NCI-H748 (cell line): ENCODE measurements at regions not wholly inside any gene's neighbourhood (a gene's known extent, or its start where the extent isn't known, plus 50 kb on each side); places are given as distances from the start of the nearest gene placed in this dataset.
"Not testable (repeated sequence)": the region's sequence is repeated elsewhere in the genome, so short reads cannot be mapped to it uniquely, and the experiment has no call there.

Source experiments
- DNase-seq: peaks from one replicate; lab custom pipeline; 2025; ENCODE audit not compliant: unreplicated experiment; lab: John Stamatoyannopoulos, UW

GRCh38 chr5:39670391-39670790 lies 245.6 kb upstream of the DAB2 start:
- no peak for DNase-seq

- DNase-seq: no peak
These were observed 244.2 kb upstream of the DAB2 start for GRCh38 chr5:39668980-39669379.

- peak; percentile 67 for DNase-seq
These were observed 240.5 kb upstream of the DAB2 start for GRCh38 chr5:39665328-39665727.

- DNase-seq: no peak
These were observed 238.2 kb upstream of the DAB2 start for GRCh38 chr5:39662945-39663344.

- no peak for DNase-seq
These were observed 236.4 kb upstream of the DAB2 start for GRCh38 chr5:39661026-39661779.

- no peak for DNase-seq
These were observed 235.2 kb upstream of the DAB2 start for GRCh38 chr5:39660020-39660419.

- no peak for DNase-seq
These were observed 234.1 kb upstream of the DAB2 start for GRCh38 chr5:39658866-39659265.

GRCh38 chr5:39657943-39658342 lies 233.2 kb upstream of the DAB2 start:
- DNase-seq: no peak

- no peak for DNase-seq
These were observed 231.8 kb upstream of the DAB2 start for GRCh38 chr5:39656600-39656999.

GRCh38 chr5:39654715-39655114 lies 229.9 kb upstream of the DAB2 start:
- no peak for DNase-seq

GRCh38 chr5:39652481-39652880 lies 227.7 kb upstream of the DAB2 start:
- DNase-seq: not testable (repeated sequence)

DNA sequence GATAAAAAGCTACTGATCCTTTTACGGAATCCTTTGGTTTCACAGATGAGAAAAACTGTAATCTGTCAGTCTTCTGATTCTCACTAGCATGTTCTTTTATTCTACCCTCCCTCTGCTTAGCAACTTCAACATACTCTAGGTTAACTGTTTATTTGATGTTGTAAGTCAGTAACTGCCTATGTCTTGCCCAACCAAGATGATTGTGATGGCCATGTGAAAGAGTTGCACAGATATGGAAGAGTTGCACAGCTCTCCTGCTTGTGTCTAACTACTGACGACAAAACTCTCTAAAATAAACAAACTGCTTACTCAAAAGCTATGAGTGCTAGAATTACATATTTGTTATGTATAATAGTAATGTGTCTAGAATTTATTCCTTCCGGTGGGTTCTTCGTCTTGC lies 227.3 kb upstream of the DAB2 start:
- DNase-seq: no peak

GRCh38 chr5:39650008-39650762 lies 225.4 kb upstream of the DAB2 start:
- no peak for DNase-seq

DNA sequence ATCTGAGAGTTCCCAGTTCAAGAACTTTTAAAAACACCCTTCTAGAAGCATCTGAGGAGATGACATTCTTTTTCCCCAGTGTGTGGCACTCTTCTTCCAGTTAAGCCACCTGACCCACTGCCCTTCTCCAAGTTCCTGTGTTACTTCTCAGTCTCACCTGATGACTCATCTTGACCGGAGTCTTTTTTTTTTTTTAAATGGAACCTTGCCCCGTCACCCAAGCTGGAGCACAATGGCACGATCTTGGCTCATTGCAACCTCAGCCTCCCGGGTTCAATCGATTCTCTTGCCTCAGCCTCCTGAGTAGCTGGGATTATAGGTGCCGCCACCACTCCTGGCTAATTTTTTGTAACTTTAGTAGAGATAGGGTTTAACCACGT lies 224.1 kb upstream of the DAB2 start:
- DNase-seq: no peak

- DNase-seq: no peak
These were observed 223.5 kb upstream of the DAB2 start for GRCh38 chr5:39648085-39648847.

- no peak for DNase-seq
These were observed 215.8 kb upstream of the DAB2 start for GRCh38 chr5:39640552-39640951.

DNA sequence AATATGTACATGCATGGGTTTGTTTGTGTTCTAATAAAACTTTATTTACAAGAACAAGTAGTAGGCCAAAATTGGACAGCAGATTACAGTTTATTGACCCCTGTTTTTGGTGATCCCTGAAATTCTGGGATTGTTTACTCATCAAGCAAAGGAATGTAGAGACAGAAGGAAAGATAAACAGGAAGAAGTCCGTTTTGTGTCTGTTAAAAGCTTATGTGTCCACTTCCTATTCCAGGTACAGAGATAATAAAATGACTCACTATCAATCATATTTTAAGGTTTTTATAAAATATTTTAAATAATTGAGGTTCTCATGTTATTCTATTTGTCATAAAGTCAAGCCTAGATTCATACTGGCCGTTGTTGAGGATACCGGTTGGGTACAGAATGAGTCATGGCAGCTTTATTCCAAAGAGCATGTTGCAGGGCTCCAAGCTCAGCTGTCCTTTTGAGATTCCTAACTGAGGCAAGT lies 214.9 kb upstream of the DAB2 start:
- DNase-seq: no peak

DNA sequence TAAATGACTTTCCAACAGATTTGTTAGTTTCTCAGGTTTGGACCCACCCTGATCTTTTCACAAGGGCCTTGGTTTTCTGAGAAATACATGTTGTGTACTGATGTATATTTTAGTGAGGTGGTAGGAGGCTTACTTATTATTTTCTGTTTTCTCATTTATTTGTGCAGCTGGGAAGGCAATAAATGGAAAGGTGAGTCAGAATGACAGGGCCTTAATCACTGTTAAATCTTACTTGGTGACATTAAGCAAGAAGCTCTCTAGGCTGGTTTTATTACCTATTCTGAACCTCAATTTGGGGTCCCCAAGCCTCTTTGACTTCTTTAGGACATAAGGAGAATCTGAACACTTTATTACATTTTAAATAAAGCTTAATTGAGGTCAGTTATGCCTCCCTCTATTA lies 214.0 kb upstream of the DAB2 start:
- DNase-seq: peak; percentile 29

- no peak for DNase-seq
These were observed 208.3 kb upstream of the DAB2 start for GRCh38 chr5:39633057-39633456.

DNA sequence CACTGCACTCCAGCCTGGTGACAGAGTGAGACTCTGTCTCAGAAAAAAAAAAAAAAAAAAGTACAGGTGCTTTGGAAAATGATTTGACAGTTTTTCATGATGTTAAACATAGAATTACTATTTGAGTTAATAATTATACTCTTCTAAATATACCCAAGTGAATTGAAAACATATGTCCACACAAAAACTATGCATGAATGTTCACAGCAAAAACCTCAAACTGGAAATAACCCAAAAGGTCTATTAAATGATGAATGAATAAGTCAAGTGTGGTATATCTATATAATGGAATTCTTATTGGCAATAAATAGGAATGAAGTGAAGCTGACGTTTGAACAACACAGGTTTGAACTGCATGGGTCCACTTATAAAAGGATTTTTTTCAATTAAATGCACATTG lies 207.2 kb upstream of the DAB2 start:
- no peak for DNase-seq

DNA sequence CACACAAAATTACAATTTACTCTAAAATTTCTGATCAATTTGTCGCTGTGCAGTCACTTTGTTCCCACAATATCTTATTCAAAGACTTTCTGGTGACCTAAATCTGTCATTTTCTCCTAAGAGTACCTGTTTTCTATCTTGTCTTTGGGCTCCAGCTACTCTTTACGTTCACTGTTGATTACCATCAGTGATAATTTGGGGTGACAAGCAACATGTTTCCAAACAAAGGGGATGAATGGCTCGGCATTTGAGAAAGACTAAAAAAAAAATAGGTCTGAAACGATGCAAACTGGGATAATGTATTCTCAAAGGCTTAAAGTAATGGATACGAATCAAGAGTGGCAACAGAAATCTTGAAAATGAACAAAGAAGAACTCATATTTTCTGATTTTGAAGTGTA lies 205.2 kb upstream of the DAB2 start:
- no peak for DNase-seq

DNA sequence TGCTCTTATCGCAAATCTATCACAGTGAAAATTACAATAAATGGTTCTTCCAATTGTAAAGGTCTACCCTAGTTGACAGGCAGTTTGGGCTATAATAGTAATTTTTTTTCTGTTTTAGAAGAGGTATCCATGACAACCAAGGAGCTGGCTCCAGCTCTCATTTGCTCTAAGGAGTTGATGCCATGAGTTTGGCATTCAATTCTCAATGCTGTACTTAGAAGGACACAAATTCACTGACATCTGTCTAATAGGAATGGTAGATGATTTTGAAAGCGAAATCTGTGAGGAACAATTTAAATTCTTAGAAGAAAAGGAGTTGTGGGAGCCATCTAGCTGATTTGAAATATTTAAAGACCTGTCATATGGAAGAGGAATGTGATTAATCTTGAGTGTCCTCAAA lies 203.6 kb upstream of the DAB2 start:
- no peak for DNase-seq
